ENCODE measurements at regions not wholly inside any gene's neighbourhood (a gene's known extent, or its start where the extent isn't known, plus 50 kb on each side); places are given as distances from the start of the nearest gene placed in this dataset.

- Mint-ChIP-seq H3K9me3 (ENCODE audit: low read depth) (peaks cover 4% of the 10 kb centered on the region), H3K36me3 (ENCODE audit: insufficient read depth) (no peaks in the 10 kb centered on the region), H3K4me3 (ENCODE audit: low read depth) (no peak overlapping the region), H3K27me3 (peaks cover 19% of the 10 kb centered on the region), H3K4me1 (ENCODE audit: low read depth) (no peaks in the 10 kb centered on the region), H3K27ac (no peak overlapping the region)
- no peak for TF ChIP-seq CTCF (IDR thresholded peaks at IDR 0.05; ENCODE audit: unreplicated experiment)
- no peak for DNase-seq (ENCODE audit: low spot score, unreplicated experiment)
Observed at GRCh38 chr19:31985001-31985605, 360.3 kb upstream of the ZNF507 start.

- peaks cover 4% of the 10 kb centered on the region for H3K9me3 Mint-ChIP-seq (ENCODE audit: low read depth)
- no peak overlapping the region for H3K27ac Mint-ChIP-seq
- no peak overlapping the region for H3K4me3 Mint-ChIP-seq (ENCODE audit: low read depth)
- no peaks in the 10 kb centered on the region for H3K4me1 Mint-ChIP-seq (ENCODE audit: low read depth)
- TF ChIP-seq CTCF (IDR thresholded peaks at IDR 0.05; ENCODE audit: unreplicated experiment) = no peak
- H3K36me3 Mint-ChIP-seq (ENCODE audit: insufficient read depth) = no peaks in the 10 kb centered on the region
- DNase-seq (ENCODE audit: low spot score, unreplicated experiment) = no peak
- H3K27me3 Mint-ChIP-seq = peaks cover 25% of the 10 kb centered on the region
Observed at GRCh38 chr19:31986951-31987350, 358.5 kb upstream of the ZNF507 start.

GRCh38 chr19:31988256-31988655, 357.2 kb upstream of the ZNF507 start:
- no peak for DNase-seq (ENCODE audit: low spot score, unreplicated experiment)
- peaks cover 27% of the 10 kb centered on the region for H3K27me3 Mint-ChIP-seq
- no peak overlapping the region for H3K27ac Mint-ChIP-seq
- H3K4me1 Mint-ChIP-seq (ENCODE audit: low read depth) = no peaks in the 10 kb centered on the region
- H3K4me3 Mint-ChIP-seq (ENCODE audit: low read depth) = no peak overlapping the region
- no peak for TF ChIP-seq CTCF (IDR thresholded peaks at IDR 0.05; ENCODE audit: unreplicated experiment)
- H3K36me3 Mint-ChIP-seq (ENCODE audit: insufficient read depth) = no peaks in the 10 kb centered on the region
- H3K9me3 Mint-ChIP-seq (ENCODE audit: low read depth) = peaks cover 4% of the 10 kb centered on the region

GRCh38 chr19:31991984-31992655, 353.3 kb upstream of the ZNF507 start:
- no peak overlapping the region for H3K4me3 Mint-ChIP-seq (ENCODE audit: low read depth)
- TF ChIP-seq CTCF (IDR thresholded peaks at IDR 0.05; ENCODE audit: unreplicated experiment) = no peak
- peaks cover 25% of the 10 kb centered on the region for H3K27me3 Mint-ChIP-seq
- H3K27ac Mint-ChIP-seq = no peak overlapping the region
- H3K4me1 Mint-ChIP-seq (ENCODE audit: low read depth) = no peaks in the 10 kb centered on the region
- no peaks in the 10 kb centered on the region for H3K36me3 Mint-ChIP-seq (ENCODE audit: insufficient read depth)
- DNase-seq (ENCODE audit: low spot score, unreplicated experiment) = no peak
- peaks cover 4% of the 10 kb centered on the region for H3K9me3 Mint-ChIP-seq (ENCODE audit: low read depth)

GRCh38 chr19:31992750-31993149, 352.7 kb upstream of the ZNF507 start:
- no peaks in the 10 kb centered on the region for H3K4me1 Mint-ChIP-seq (ENCODE audit: low read depth)
- no peaks in the 10 kb centered on the region for H3K36me3 Mint-ChIP-seq (ENCODE audit: insufficient read depth)
- H3K27ac Mint-ChIP-seq = no peak overlapping the region
- peaks cover 24% of the 10 kb centered on the region for H3K27me3 Mint-ChIP-seq
- peaks cover 4% of the 10 kb centered on the region for H3K9me3 Mint-ChIP-seq (ENCODE audit: low read depth)
- no peak overlapping the region for H3K4me3 Mint-ChIP-seq (ENCODE audit: low read depth)
- DNase-seq (ENCODE audit: low spot score, unreplicated experiment) = no peak
- no peak for TF ChIP-seq CTCF (IDR thresholded peaks at IDR 0.05; ENCODE audit: unreplicated experiment)
